ENCODE measurements at regions not wholly inside any gene's neighbourhood (a gene's known extent, or its start where the extent isn't known, plus 50 kb on each side); places are given as distances from the start of the nearest gene placed in this dataset.

GRCh38 chr6:93571346-93571745 is 152.0 kb upstream of the EPHA7 start:
- no peak for DNase-seq
- in situ Hi-C loops (cut with MboI; ENCODE audit: low sequenced_read_pairs in 4 of 4) (no loop called here), intact Hi-C loops (cut with DNase I; ENCODE audit: low total_unique reads) (no loop called here)
- ATAC-seq: no peak
- no peaks in the 10 kb centered on the region for H3K27me3 ChIP-seq
- no peaks in the 10 kb centered on the region for H3K9me3 ChIP-seq
- no peaks in the 10 kb centered on the region for H3K4me1 ChIP-seq
- TF ChIP-seq POLR2A (IDR thresholded peaks at IDR 0.05): no peak
- no peak for TF ChIP-seq CTCF (IDR thresholded peaks at IDR 0.05 in 4 of 5, conservative IDR thresholded peaks at IDR 0.05 in 1 of 5)
- H3K27ac ChIP-seq: no peak overlapping the region
- H3K36me3 ChIP-seq: no peaks in the 10 kb centered on the region
- H3K4me3 ChIP-seq: no peak overlapping the region

GRCh38 chr6:93568169-93568568 is 148.8 kb upstream of the EPHA7 start:
- H3K36me3 ChIP-seq: no peaks in the 10 kb centered on the region
- no peak overlapping the region for H3K27ac ChIP-seq
- DNase-seq (no peak), ATAC-seq (no peak)
- no peak overlapping the region for H3K4me3 ChIP-seq
- no peaks in the 10 kb centered on the region for H3K27me3 ChIP-seq
- no peak for TF ChIP-seq POLR2A (IDR thresholded peaks at IDR 0.05)
- TF ChIP-seq CTCF (IDR thresholded peaks at IDR 0.05 in 4 of 5, conservative IDR thresholded peaks at IDR 0.05 in 1 of 5): no peak
- intact Hi-C loops (cut with DNase I; ENCODE audit: low total_unique reads) (no loop called here), in situ Hi-C loops (cut with MboI; ENCODE audit: low sequenced_read_pairs in 4 of 4) (no loop called here)
- no peaks in the 10 kb centered on the region for H3K9me3 ChIP-seq
- no peaks in the 10 kb centered on the region for H3K4me1 ChIP-seq

GRCh38 chr6:93567164-93567563 is 147.8 kb upstream of the EPHA7 start:
- intact Hi-C loops (cut with DNase I; ENCODE audit: low total_unique reads) (no loop called here), in situ Hi-C loops (cut with MboI; ENCODE audit: low sequenced_read_pairs in 4 of 4) (no loop called here)
- Histone ChIP-seq H3K27me3 (no peaks in the 10 kb centered on the region), H3K36me3 (no peaks in the 10 kb centered on the region), H3K4me3 (no peak overlapping the region), H3K27ac (no peak overlapping the region), H3K4me1 (no peaks in the 10 kb centered on the region), H3K9me3 (no peaks in the 10 kb centered on the region)
- DNase-seq (no peak), ATAC-seq (no peak)
- TF ChIP-seq CTCF (IDR thresholded peaks at IDR 0.05 in 4 of 5, conservative IDR thresholded peaks at IDR 0.05 in 1 of 5) (no peak), POLR2A (IDR thresholded peaks at IDR 0.05) (no peak)

DNA sequence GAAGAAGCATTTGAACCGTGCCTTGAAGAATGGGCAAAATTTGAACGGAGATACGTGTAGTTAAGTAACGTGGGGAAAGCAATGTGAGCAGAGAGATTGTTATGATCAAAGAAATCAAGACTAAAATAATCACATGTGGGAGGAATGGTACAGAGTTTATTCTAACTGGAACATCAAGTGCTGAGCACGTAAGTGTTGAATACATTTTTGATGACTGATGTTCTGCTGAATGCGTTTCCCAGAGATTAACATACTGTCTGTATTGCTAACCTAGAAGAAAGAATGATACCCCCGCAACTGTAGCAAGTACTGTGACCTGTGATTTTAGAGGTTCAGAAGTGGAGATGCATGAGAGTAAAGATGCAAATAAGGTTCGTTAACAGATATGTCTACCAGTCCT is 146.9 kb upstream of the EPHA7 start:
- in situ Hi-C loops (cut with MboI; ENCODE audit: low sequenced_read_pairs in 4 of 4): no loop called here
- Histone ChIP-seq H3K9me3 (no peaks in the 10 kb centered on the region), H3K36me3 (no peaks in the 10 kb centered on the region), H3K4me3 (no peak overlapping the region), H3K4me1 (no peaks in the 10 kb centered on the region), H3K27ac (no peak overlapping the region), H3K27me3 (no peaks in the 10 kb centered on the region)
- TF ChIP-seq CTCF (IDR thresholded peaks at IDR 0.05 in 4 of 5, conservative IDR thresholded peaks at IDR 0.05 in 1 of 5) (no peak), POLR2A (IDR thresholded peaks at IDR 0.05) (no peak)
- no peak for DNase-seq
- intact Hi-C loops (cut with DNase I; ENCODE audit: low total_unique reads): no loop called here
- no peak for ATAC-seq

DNA sequence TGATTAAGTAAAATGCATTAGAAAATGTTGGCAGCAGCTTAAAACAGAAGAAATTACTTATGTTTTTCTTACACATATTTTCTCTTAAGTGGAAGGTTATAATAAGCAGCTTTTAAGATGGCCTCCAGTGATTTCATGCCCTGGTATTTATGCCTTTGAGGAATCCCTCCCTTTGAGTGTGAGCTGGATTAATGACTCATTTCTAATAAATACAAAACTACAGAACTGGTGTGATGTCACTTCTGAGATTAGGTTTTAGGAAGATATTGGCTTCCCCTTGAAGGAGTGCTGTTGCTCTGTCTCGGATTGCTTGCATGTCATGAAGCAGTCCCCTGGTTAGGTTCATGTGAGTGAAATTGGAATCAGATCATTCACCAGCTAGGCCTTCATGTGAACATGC is 143.2 kb upstream of the EPHA7 start:
- intact Hi-C loops (cut with DNase I; ENCODE audit: low total_unique reads) (no loop called here), in situ Hi-C loops (cut with MboI; ENCODE audit: low sequenced_read_pairs in 4 of 4) (no loop called here)
- TF ChIP-seq POLR2A (IDR thresholded peaks at IDR 0.05) (no peak), CTCF (IDR thresholded peaks at IDR 0.05 in 4 of 5, conservative IDR thresholded peaks at IDR 0.05 in 1 of 5) (no peak)
- no peak for ATAC-seq
- H3K4me1 ChIP-seq: no peaks in the 10 kb centered on the region
- DNase-seq: no peak
- no peaks in the 10 kb centered on the region for H3K27me3 ChIP-seq
- no peak overlapping the region for H3K27ac ChIP-seq
- H3K36me3 ChIP-seq: no peaks in the 10 kb centered on the region
- no peaks in the 10 kb centered on the region for H3K9me3 ChIP-seq
- no peak overlapping the region for H3K4me3 ChIP-seq

All from gastrocnemius medialis (tissue), 4 donors.